Gastroesophageal sphincter (tissue), 4 donors: ENCODE measurements at regions not wholly inside any gene's neighbourhood (a gene's known extent, or its start where the extent isn't known, plus 50 kb on each side); places are given as distances from the start of the nearest gene placed in this dataset.

ENCODE experiments used
- ATAC-seq: fragments of 150-250 bp; one replicate; pipeline ENCODE4 v1.9.1; 2016; ENCODE audit warnings: mild to moderate bottlenecking, moderate library complexity
- H3K27ac ChIP-seq, 4 donors: fragments of 200-600 bp; sonication (generic) in 3 of 4; 1 replicate in 3 of 4; 2 replicates in 1 of 4; pipeline ENCODE4 v1.5.1; 2016 to 2019
- H3K27me3 ChIP-seq: fragments of 200-600 bp; sonication (generic); one replicate; pipeline ENCODE4 v1.5.1; 2019
- H3K36me3 ChIP-seq, 2 donors: fragments of 200-600 bp; sonication (generic); one replicate each; pipeline ENCODE4 v1.5.1; 2019; ENCODE audit warnings: control low read depth in 1 of 2
- H3K4me1 ChIP-seq, 3 donors: fragments of 200-600 bp; sonication (generic); 1 replicate in 2 of 3; 2 replicates in 1 of 3; pipeline ENCODE4 v1.5.1; 2016 to 2019; ENCODE audit warnings: control low read depth in 2 of 3
- H3K4me3 ChIP-seq, 2 donors: fragments of 200-600 bp; sonication (generic); one replicate each; pipeline ENCODE4 v1.5.1; 2019; ENCODE audit warnings: mild to moderate bottlenecking in 1 of 2, moderate library complexity in 1 of 2
- H3K9me3 ChIP-seq, 3 donors: fragments of 200-600 bp; sonication (generic); one replicate each; pipeline ENCODE4 v1.5.1; 2017 to 2019; ENCODE audit warnings: control low read depth in 2 of 3
- EP300 ChIP-seq: sonication (generic); formaldehyde crosslinking; IDR thresholded peaks from one replicate; pipeline ENCODE4 v1.6.1; 2017; ENCODE audit warnings: antibody characterized with exemption, mild to moderate bottlenecking
- POLR2A ChIP-seq, 2 donors: fragments of 450-650 bp; IDR thresholded peaks; one replicate each; pipeline ENCODE4 v1.6.1; 2017; ENCODE audit warnings: antibody characterized with exemption in 2 of 2, mild to moderate bottlenecking in 2 of 2, moderate library complexity in 1 of 2
- POLR2AphosphoS5 ChIP-seq: sonication (generic); formaldehyde crosslinking; IDR thresholded peaks from one replicate; pipeline ENCODE4 v1.6.1; 2017; ENCODE audit warnings: antibody characterized with exemption
- WGBS, 2 donors: methylation state at CpG; one replicate each; pipeline ENCODE4 v1.1.5; 2018; ENCODE audit warnings: low coverage in 1 of 2; 5-methylcytosine and 5-hydroxymethylcytosine counted together
- TF ChIP-seq, protein P1 (sequence below), 4 experiments: fragments of 200-600 bp in 2 of 4; fragments of 450-650 bp in 2 of 4; sonication (generic) in 1 of 4; IDR thresholded peaks; one replicate each; pipeline ENCODE4 v1.5.1; 2017 to 2019; ENCODE audit warnings: antibody characterized with exemption in 4 of 4, mild to moderate bottlenecking in 2 of 4, moderate library complexity in 2 of 4

GRCh38 chr11:10943968-10944367, 86.1 kb upstream of the ZBED5 start:
- Histone ChIP-seq H3K27me3 (no peaks in the 10 kb centered on the region), H3K4me1 (peaks cover 0 to 26% (median 2%) of the 10 kb centered on the region in 3 donors), H3K4me3 (no peak overlapping the region), H3K9me3 (no peaks in the 10 kb centered on the region), H3K36me3 (no peaks in the 10 kb centered on the region), H3K27ac (no peak overlapping the region)
- 20 to 71% methylated on average over 1 of the region's 2 CpGs for WGBS, 2 donors
- no peak for ATAC-seq
- no peak for TF ChIP-seq EP300
- TF ChIP-seq, protein P1, sequence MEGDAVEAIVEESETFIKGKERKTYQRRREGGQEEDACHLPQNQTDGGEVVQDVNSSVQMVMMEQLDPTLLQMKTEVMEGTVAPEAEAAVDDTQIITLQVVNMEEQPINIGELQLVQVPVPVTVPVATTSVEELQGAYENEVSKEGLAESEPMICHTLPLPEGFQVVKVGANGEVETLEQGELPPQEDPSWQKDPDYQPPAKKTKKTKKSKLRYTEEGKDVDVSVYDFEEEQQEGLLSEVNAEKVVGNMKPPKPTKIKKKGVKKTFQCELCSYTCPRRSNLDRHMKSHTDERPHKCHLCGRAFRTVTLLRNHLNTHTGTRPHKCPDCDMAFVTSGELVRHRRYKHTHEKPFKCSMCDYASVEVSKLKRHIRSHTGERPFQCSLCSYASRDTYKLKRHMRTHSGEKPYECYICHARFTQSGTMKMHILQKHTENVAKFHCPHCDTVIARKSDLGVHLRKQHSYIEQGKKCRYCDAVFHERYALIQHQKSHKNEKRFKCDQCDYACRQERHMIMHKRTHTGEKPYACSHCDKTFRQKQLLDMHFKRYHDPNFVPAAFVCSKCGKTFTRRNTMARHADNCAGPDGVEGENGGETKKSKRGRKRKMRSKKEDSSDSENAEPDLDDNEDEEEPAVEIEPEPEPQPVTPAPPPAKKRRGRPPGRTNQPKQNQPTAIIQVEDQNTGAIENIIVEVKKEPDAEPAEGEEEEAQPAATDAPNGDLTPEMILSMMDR (IDR thresholded peaks at IDR 0.05), result no peak
- no peak for TF ChIP-seq POLR2A (IDR thresholded peaks at IDR 0.05)
- no peak for TF ChIP-seq POLR2AphosphoS5

- Histone ChIP-seq H3K36me3 (no peaks in the 10 kb centered on the region), H3K27me3 (no peaks in the 10 kb centered on the region), H3K4me1 (peaks cover 0 to 30% (median 2%) of the 10 kb centered on the region in 3 donors), H3K27ac (no peak overlapping the region), H3K9me3 (no peaks in the 10 kb centered on the region), H3K4me3 (no peak overlapping the region)
- ATAC-seq, result no peak
- TF ChIP-seq POLR2AphosphoS5, result no peak
- TF ChIP-seq, protein P1 (IDR thresholded peaks at IDR 0.05), result no peak
- TF ChIP-seq POLR2A (IDR thresholded peaks at IDR 0.05), result no peak
- no peak for TF ChIP-seq EP300
- WGBS, 2 donors, result 56 to 86% methylated on average over 3 of the region's 3 CpGs
Observed at GRCh38 chr11:10942620-10943019, 84.8 kb upstream of the ZBED5 start.

- Histone ChIP-seq H3K27me3 (no peaks in the 10 kb centered on the region), H3K36me3 (no peaks in the 10 kb centered on the region), H3K4me3 (no peak overlapping the region), H3K9me3 (no peaks in the 10 kb centered on the region), H3K4me1 (peaks cover 0 to 30% (median 2%) of the 10 kb centered on the region in 3 donors), H3K27ac (no peak overlapping the region)
- 38 to 80% methylated on average over 1 of the region's 1 CpG for WGBS, 2 donors
- TF ChIP-seq POLR2A (IDR thresholded peaks at IDR 0.05) (no peak), POLR2AphosphoS5 (no peak)
- no peak for ATAC-seq
Observed at GRCh38 chr11:10941871-10942270, 84.0 kb upstream of the ZBED5 start.

- TF ChIP-seq POLR2AphosphoS5 (no peak), EP300 (no peak), POLR2A (IDR thresholded peaks at IDR 0.05) (no peak)
- TF ChIP-seq, protein P1 (IDR thresholded peaks at IDR 0.05), result no peak
- no peaks in the 10 kb centered on the region for H3K9me3 ChIP-seq
- peaks cover 0 to 30% (median 2%) of the 10 kb centered on the region in 3 donors for H3K4me1 ChIP-seq
- H3K36me3 ChIP-seq, result no peaks in the 10 kb centered on the region
- no peaks in the 10 kb centered on the region for H3K27me3 ChIP-seq
- 20 to 22% methylated on average over 1 of the region's 1 CpG for WGBS, 2 donors
- no peak for ATAC-seq
- H3K4me3 ChIP-seq, result no peak overlapping the region
- no peak overlapping the region for H3K27ac ChIP-seq
Observed at GRCh38 chr11:10941414-10941813, 83.6 kb upstream of the ZBED5 start.

DNA sequence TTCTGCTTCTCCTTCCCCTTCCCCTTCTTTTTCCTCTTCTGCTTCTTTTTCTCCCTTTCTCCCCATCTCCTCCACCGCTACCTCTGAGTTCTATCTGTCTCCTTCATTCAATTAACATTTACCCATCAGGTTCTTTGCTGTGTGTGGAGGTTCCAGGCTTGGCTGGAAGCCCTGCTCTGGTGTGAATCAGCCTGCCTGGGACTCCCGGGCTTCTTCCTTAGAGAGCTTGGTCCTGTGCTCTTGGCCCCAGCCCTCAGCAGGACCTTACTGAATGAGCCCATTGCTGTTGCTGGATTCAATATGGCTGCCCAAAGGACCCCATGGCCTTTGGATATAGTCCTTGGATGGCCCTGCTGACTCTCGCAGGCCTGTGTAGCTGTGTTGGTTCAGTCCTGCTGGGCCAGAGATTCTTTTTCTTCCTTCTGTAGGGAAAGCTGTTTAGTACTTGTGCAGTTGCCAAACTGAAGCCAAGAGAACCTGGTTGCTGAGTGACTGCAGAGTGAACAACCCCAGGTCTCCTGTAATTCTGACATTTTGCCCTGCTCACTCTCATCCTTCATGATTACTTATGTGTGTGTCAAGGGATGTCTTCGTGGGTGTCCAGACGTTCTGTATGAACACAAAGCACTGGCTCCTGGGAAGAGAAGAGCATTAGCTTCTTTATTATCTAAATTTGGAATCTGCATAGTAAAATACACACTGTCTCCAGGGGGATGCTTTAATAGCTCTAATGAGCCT, 81.0 kb upstream of the ZBED5 start:
- Histone ChIP-seq H3K9me3 (no peaks in the 10 kb centered on the region), H3K4me1 (peaks cover 0 to 19% (median 3%) of the 10 kb centered on the region in 3 donors), H3K27me3 (no peaks in the 10 kb centered on the region), H3K27ac (peak overlapping the region in 1 of 4 donors; percentile 20), H3K4me3 (no peak overlapping the region), H3K36me3 (no peaks in the 10 kb centered on the region)
- no peak for TF ChIP-seq EP300
- no peak for TF ChIP-seq POLR2A (IDR thresholded peaks at IDR 0.05)
- TF ChIP-seq, protein P1 (IDR thresholded peaks at IDR 0.05), result no peak
- TF ChIP-seq POLR2AphosphoS5, result no peak
- 25 to 55% methylated on average over 3 to 4 of the region's 5 CpGs for WGBS, 2 donors
- no peak for ATAC-seq
